GM10266 (cell line): ENCODE measurements at regions not wholly inside any gene's neighbourhood (a gene's known extent, or its start where the extent isn't known, plus 50 kb on each side); places are given as distances from the start of the nearest gene placed in this dataset.

Experiments used
- DNase-seq: peaks from one replicate; pipeline ENCODE4 v3.0.0; 2012; ENCODE audit errors: extremely low spot score
- CTCF ChIP-seq: IDR thresholded peaks from 2 replicates; pipeline ENCODE4 v1.5.1; 2012; ENCODE audit warnings: mild to moderate bottlenecking, low read depth; ENCODE audit not compliant: control insufficient read depth, insufficient read depth; ENCODE audit errors: missing control alignments

DNA sequence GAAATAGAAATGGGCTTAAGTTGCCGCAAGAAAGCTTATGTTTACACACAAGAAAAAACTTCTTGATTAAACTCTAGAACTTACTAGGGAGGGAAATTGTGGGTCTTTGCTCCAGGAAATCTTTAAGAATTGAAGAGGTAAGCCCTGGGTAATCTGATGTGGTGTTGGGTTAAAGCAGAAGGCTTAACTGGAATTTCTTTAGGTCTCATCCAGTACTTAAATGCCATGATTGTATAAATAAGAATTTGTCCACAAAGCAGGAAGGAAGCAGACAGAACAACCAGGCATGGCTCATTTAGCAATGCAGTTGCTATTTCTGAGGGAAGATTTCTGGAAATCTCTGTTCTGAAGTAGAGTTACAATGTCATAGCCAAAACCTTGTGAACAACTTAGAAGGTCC lies 360.4 kb downstream of the KLF5 start:
- no peak for DNase-seq
- TF ChIP-seq CTCF = no peak

- DNase-seq = peak; percentile 6
Observed at GRCh38 chr13:73417012-73417615, 358.3 kb downstream of the KLF5 start.

GRCh38 chr13:73416093-73416492 lies 357.3 kb downstream of the KLF5 start:
- no peak for DNase-seq
- TF ChIP-seq CTCF = no peak

More at GRCh38 chr13:73417012-73417615, 358.3 kb downstream of the KLF5 start:
- TF ChIP-seq CTCF = peak; percentile 14

- no peak for TF ChIP-seq CTCF
Observed at GRCh38 chr13:73413656-73414055, 354.9 kb downstream of the KLF5 start.

DNA sequence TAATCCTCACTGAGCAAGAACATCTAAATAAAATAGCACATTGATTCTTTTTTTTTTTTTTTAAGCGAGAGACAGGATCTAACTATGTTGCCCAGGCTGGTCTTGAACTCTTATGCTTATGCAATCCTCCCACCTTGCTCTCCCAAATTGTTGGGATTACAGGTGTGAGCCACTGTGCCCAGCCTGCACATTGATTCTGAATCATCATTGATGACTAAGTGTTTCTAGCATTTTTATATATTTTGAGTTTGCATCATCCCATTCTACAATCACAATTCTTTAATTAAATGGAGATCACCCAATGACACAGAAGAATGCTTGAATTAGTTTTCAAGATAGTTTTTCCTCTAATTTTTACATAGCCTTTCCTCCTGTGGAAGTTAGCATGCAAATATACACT lies 354.1 kb downstream of the KLF5 start:
- no peak for DNase-seq
- no peak for TF ChIP-seq CTCF

More at GRCh38 chr13:73413656-73414055, 354.9 kb downstream of the KLF5 start:
- no peak for DNase-seq

GRCh38 chr13:73411067-73411809 lies 352.4 kb downstream of the KLF5 start:
- no peak for DNase-seq
- no peak for TF ChIP-seq CTCF

DNA sequence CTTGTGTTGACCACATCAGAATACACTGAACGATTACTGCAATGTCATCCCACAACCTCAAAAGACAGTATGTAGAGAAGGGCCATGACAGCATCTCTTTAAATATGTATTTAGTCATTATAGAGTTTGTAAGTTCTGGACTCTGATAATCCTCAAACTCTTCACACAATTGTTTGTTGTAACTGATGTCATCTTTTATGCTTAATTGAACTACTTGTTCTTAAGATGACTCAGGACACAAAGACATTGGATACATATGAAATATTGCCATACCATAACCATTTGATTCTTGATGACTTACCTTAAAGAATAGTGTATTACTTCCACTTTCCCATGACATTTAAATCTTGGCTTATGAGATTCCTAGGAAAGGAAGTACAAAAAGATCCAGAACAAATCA lies 347.6 kb downstream of the KLF5 start:
- no peak for TF ChIP-seq CTCF
- no peak for DNase-seq
